ENCODE measurements at regions not wholly inside any gene's neighbourhood (a gene's known extent, or its start where the extent isn't known, plus 50 kb on each side); places are given as distances from the start of the nearest gene placed in this dataset.

- H3K27me3 ChIP-seq (ENCODE audit: control insufficient read depth, insufficient read depth, low read length): no peaks in the 10 kb centered on the region
- H3K9ac ChIP-seq (ENCODE audit: low read length): no peak overlapping the region
- H3K36me3 ChIP-seq (ENCODE audit: control insufficient read depth, insufficient read depth, low read length): no peaks in the 10 kb centered on the region
- no peak overlapping the region for H3K27ac ChIP-seq (ENCODE audit: low read depth, low read length)
- H3K4me1 ChIP-seq (ENCODE audit: control insufficient read depth, insufficient read depth, low read length): no peaks in the 10 kb centered on the region
- no peak overlapping the region for H3K4me3 ChIP-seq (ENCODE audit: low read length)
Observed at GRCh38 chr2:152867397-152867796, 149.0 kb downstream of the ARL6IP6 start.

GRCh38 chr2:152864601-152865149, 146.3 kb downstream of the ARL6IP6 start:
- Histone ChIP-seq H3K27me3 (ENCODE audit: control insufficient read depth, insufficient read depth, low read length) (no peaks in the 10 kb centered on the region), H3K36me3 (ENCODE audit: control insufficient read depth, insufficient read depth, low read length) (no peaks in the 10 kb centered on the region), H3K27ac (ENCODE audit: low read depth, low read length) (no peak overlapping the region), H3K9ac (ENCODE audit: low read length) (no peak overlapping the region), H3K4me3 (ENCODE audit: low read length) (no peak overlapping the region), H3K4me1 (ENCODE audit: control insufficient read depth, insufficient read depth, low read length) (no peaks in the 10 kb centered on the region)

DNA sequence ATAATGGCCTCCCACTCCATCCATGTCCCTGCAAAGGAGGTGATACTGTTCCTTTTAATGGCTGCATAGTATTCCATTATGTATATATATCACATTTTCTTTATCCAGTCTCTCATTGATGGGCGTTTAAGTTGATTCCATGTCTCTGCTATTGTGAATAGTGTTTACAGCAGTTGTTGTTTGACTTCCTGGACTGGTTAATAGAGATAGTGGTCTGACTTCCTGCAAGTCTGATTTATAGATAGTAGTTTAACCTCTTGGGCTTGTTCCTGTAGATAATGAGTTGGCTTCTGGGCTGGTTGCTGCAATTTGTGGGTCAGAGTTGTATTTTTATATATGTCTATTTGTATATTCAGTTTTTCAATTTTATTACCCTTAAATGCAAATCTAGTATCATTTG, 145.4 kb downstream of the ARL6IP6 start:
- H3K4me3 ChIP-seq (ENCODE audit: low read length): no peak overlapping the region

GRCh38 chr2:152861349-152861942, 143.0 kb downstream of the ARL6IP6 start:
- H3K27ac ChIP-seq (ENCODE audit: low read depth, low read length): no peak overlapping the region
- no peaks in the 10 kb centered on the region for H3K4me1 ChIP-seq (ENCODE audit: control insufficient read depth, insufficient read depth, low read length)
- H3K36me3 ChIP-seq (ENCODE audit: control insufficient read depth, insufficient read depth, low read length): no peaks in the 10 kb centered on the region
- H3K9ac ChIP-seq (ENCODE audit: low read length): no peak overlapping the region
- H3K27me3 ChIP-seq (ENCODE audit: control insufficient read depth, insufficient read depth, low read length): no peaks in the 10 kb centered on the region
- no peak overlapping the region for H3K4me3 ChIP-seq (ENCODE audit: low read length)

More for the DNA sequence above, 145.4 kb downstream of the ARL6IP6 start:
- H3K9ac ChIP-seq (ENCODE audit: low read length): no peak overlapping the region
- H3K27ac ChIP-seq (ENCODE audit: low read depth, low read length): no peak overlapping the region
- H3K4me1 ChIP-seq (ENCODE audit: control insufficient read depth, insufficient read depth, low read length): no peaks in the 10 kb centered on the region
- H3K27me3 ChIP-seq (ENCODE audit: control insufficient read depth, insufficient read depth, low read length): no peaks in the 10 kb centered on the region
- no peaks in the 10 kb centered on the region for H3K36me3 ChIP-seq (ENCODE audit: control insufficient read depth, insufficient read depth, low read length)

GRCh38 chr2:152858594-152859265, 140.3 kb downstream of the ARL6IP6 start:
- Histone ChIP-seq H3K4me1 (ENCODE audit: control insufficient read depth, insufficient read depth, low read length) (no peaks in the 10 kb centered on the region), H3K27me3 (ENCODE audit: control insufficient read depth, insufficient read depth, low read length) (no peaks in the 10 kb centered on the region), H3K27ac (ENCODE audit: low read depth, low read length) (no peak overlapping the region), H3K4me3 (ENCODE audit: low read length) (no peak overlapping the region), H3K9ac (ENCODE audit: low read length) (no peak overlapping the region), H3K36me3 (ENCODE audit: control insufficient read depth, insufficient read depth, low read length) (no peaks in the 10 kb centered on the region)

- H3K4me1 ChIP-seq (ENCODE audit: control insufficient read depth, insufficient read depth, low read length): no peaks in the 10 kb centered on the region
- H3K9ac ChIP-seq (ENCODE audit: low read length): no peak overlapping the region
- no peaks in the 10 kb centered on the region for H3K36me3 ChIP-seq (ENCODE audit: control insufficient read depth, insufficient read depth, low read length)
- no peak overlapping the region for H3K27ac ChIP-seq (ENCODE audit: low read depth, low read length)
- H3K4me3 ChIP-seq (ENCODE audit: low read length): no peak overlapping the region
- no peaks in the 10 kb centered on the region for H3K27me3 ChIP-seq (ENCODE audit: control insufficient read depth, insufficient read depth, low read length)
Observed at GRCh38 chr2:152846697-152847470, 128.5 kb downstream of the ARL6IP6 start.

GRCh38 chr2:152835674-152836073, 117.3 kb downstream of the ARL6IP6 start:
- H3K9ac ChIP-seq (ENCODE audit: low read length): no peak overlapping the region
- no peaks in the 10 kb centered on the region for H3K36me3 ChIP-seq (ENCODE audit: control insufficient read depth, insufficient read depth, low read length)
- H3K4me3 ChIP-seq (ENCODE audit: low read length): no peak overlapping the region
- H3K27ac ChIP-seq (ENCODE audit: low read depth, low read length): no peak overlapping the region
- H3K4me1 ChIP-seq (ENCODE audit: control insufficient read depth, insufficient read depth, low read length): no peaks in the 10 kb centered on the region
- H3K27me3 ChIP-seq (ENCODE audit: control insufficient read depth, insufficient read depth, low read length): no peaks in the 10 kb centered on the region

- Histone ChIP-seq H3K36me3 (ENCODE audit: control insufficient read depth, insufficient read depth, low read length) (no peaks in the 10 kb centered on the region), H3K27me3 (ENCODE audit: control insufficient read depth, insufficient read depth, low read length) (no peaks in the 10 kb centered on the region), H3K4me1 (ENCODE audit: control insufficient read depth, insufficient read depth, low read length) (no peaks in the 10 kb centered on the region), H3K27ac (ENCODE audit: low read depth, low read length) (no peak overlapping the region), H3K4me3 (ENCODE audit: low read length) (no peak overlapping the region), H3K9ac (ENCODE audit: low read length) (no peak overlapping the region)
Observed at GRCh38 chr2:152827944-152828343, 109.5 kb downstream of the ARL6IP6 start.

GRCh38 chr2:152826581-152827279, 108.3 kb downstream of the ARL6IP6 start:
- H3K27me3 ChIP-seq (ENCODE audit: control insufficient read depth, insufficient read depth, low read length): no peaks in the 10 kb centered on the region
- no peak overlapping the region for H3K27ac ChIP-seq (ENCODE audit: low read depth, low read length)
- H3K9ac ChIP-seq (ENCODE audit: low read length): no peak overlapping the region
- no peaks in the 10 kb centered on the region for H3K36me3 ChIP-seq (ENCODE audit: control insufficient read depth, insufficient read depth, low read length)
- no peaks in the 10 kb centered on the region for H3K4me1 ChIP-seq (ENCODE audit: control insufficient read depth, insufficient read depth, low read length)
- no peak overlapping the region for H3K4me3 ChIP-seq (ENCODE audit: low read length)

GRCh38 chr2:152825834-152826233, 107.4 kb downstream of the ARL6IP6 start:
- Histone ChIP-seq H3K9ac (ENCODE audit: low read length) (no peak overlapping the region), H3K27ac (ENCODE audit: low read depth, low read length) (no peak overlapping the region), H3K27me3 (ENCODE audit: control insufficient read depth, insufficient read depth, low read length) (no peaks in the 10 kb centered on the region), H3K4me1 (ENCODE audit: control insufficient read depth, insufficient read depth, low read length) (no peaks in the 10 kb centered on the region), H3K36me3 (ENCODE audit: control insufficient read depth, insufficient read depth, low read length) (no peaks in the 10 kb centered on the region), H3K4me3 (ENCODE audit: low read length) (no peak overlapping the region)

DNA sequence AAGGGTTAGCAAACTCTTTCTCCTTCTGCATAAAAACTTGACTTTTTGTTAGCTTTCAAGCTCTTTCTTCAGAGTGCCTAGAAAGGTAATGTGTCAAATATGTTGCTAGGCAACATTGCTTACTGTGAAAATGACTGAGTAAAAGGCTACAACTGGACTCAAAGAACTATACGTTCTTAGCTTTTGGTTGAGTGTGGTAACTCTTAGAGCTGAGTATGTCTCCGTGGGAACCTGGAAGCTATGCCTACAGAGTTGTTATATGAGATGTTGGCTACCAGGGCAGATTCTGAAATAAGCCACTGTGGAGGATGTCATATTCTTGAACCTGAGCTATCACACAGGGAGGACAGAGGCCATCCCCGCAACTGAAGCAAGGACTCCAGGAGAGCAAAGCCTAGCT, 105.5 kb downstream of the ARL6IP6 start:
- no peaks in the 10 kb centered on the region for H3K36me3 ChIP-seq (ENCODE audit: control insufficient read depth, insufficient read depth, low read length)
- H3K9ac ChIP-seq (ENCODE audit: low read length): no peak overlapping the region
- no peak overlapping the region for H3K27ac ChIP-seq (ENCODE audit: low read depth, low read length)
- H3K4me1 ChIP-seq (ENCODE audit: control insufficient read depth, insufficient read depth, low read length): no peaks in the 10 kb centered on the region
- H3K4me3 ChIP-seq (ENCODE audit: low read length): no peak overlapping the region
- no peaks in the 10 kb centered on the region for H3K27me3 ChIP-seq (ENCODE audit: control insufficient read depth, insufficient read depth, low read length)

- Histone ChIP-seq H3K4me1 (ENCODE audit: control insufficient read depth, insufficient read depth, low read length) (no peaks in the 10 kb centered on the region), H3K4me3 (ENCODE audit: low read length) (no peak overlapping the region), H3K9ac (ENCODE audit: low read length) (no peak overlapping the region), H3K36me3 (ENCODE audit: control insufficient read depth, insufficient read depth, low read length) (no peaks in the 10 kb centered on the region), H3K27ac (ENCODE audit: low read depth, low read length) (no peak overlapping the region), H3K27me3 (ENCODE audit: control insufficient read depth, insufficient read depth, low read length) (no peaks in the 10 kb centered on the region)
Observed at GRCh38 chr2:152822676-152823075, 104.3 kb downstream of the ARL6IP6 start.
